GM12878 (cell line): ENCODE measurements at regions not wholly inside any gene's neighbourhood (a gene's known extent, or its start where the extent isn't known, plus 50 kb on each side); places are given as distances from the start of the nearest gene placed in this dataset.

ENCODE experiments used
- CEBPB ChIP-seq, 2 experiments: fragments of 150-350 bp in 1 of 2; IDR thresholded peaks; 2 replicates each; pipeline ENCODE4 v1.6.1; 2012 to 2014; ENCODE audit warnings: low read depth in 2 of 2, low read length in 2 of 2, borderline replicate concordance in 1 of 2, inconsistent platforms in 1 of 2
- CTCF ChIP-seq, 3 experiments: IDR thresholded peaks in 2 of 3; conservative IDR thresholded peaks in 1 of 3; 2 replicates each; pipeline ENCODE4 v1.5.1; 2011; ENCODE audit warnings: low read depth in 3 of 3, low read length in 3 of 3, mild to moderate bottlenecking in 3 of 3, control low read depth in 2 of 3, moderate library complexity in 2 of 3, inconsistent platforms in 1 of 3, mixed read lengths in 1 of 3; ENCODE audit not compliant: control insufficient read depth in 2 of 3, insufficient read depth in 1 of 3; ENCODE audit errors: extremely low read depth in 1 of 3
- EED ChIP-seq: sonication (generic); IDR thresholded peaks from 2 replicates; pipeline ENCODE4 v1.6.1; 2016; ENCODE audit warnings: antibody characterized with exemption, low read depth
- EP300 ChIP-seq, 2 experiments: fragments of 150-350 bp in 1 of 2; IDR thresholded peaks; 2 replicates each; pipeline ENCODE4 v1.6.1; 2011 to 2012; ENCODE audit warnings: low read depth in 2 of 2, low read length in 2 of 2, borderline replicate concordance in 1 of 2, improper control_type of control experiment in 1 of 2, inconsistent platforms in 1 of 2; ENCODE audit not compliant: control insufficient read depth in 1 of 2
- EZH2 ChIP-seq: IDR thresholded peaks from 2 replicates; pipeline ENCODE4 v1.6.1; 2012; ENCODE audit warnings: low read depth, mild to moderate bottlenecking, control low read depth, inconsistent platforms, low read length, borderline replicate concordance; ENCODE audit not compliant: control insufficient read depth
- MYC ChIP-seq: IDR thresholded peaks from 2 replicates; pipeline ENCODE4 v1.6.1; 2011; ENCODE audit warnings: mild to moderate bottlenecking, low read length, moderate library complexity, inconsistent platforms; ENCODE audit not compliant: insufficient read depth, insufficient replicate concordance, insufficient read length, severe bottlenecking
- PKNOX1 ChIP-seq: fragments of 450-650 bp; IDR thresholded peaks from 2 replicates; pipeline ENCODE4 v1.6.1; 2016; ENCODE audit warnings: mild to moderate bottlenecking
- POLR2A ChIP-seq: IDR thresholded peaks from 2 replicates; pipeline ENCODE4 v1.6.1; 2011; ENCODE audit warnings: low read depth, mild to moderate bottlenecking, low read length
- POLR2AphosphoS5 ChIP-seq: IDR thresholded peaks from 2 replicates; pipeline ENCODE4 v1.6.1; 2011; ENCODE audit warnings: mild to moderate bottlenecking, low read length, inconsistent platforms
- RAD21 ChIP-seq: IDR thresholded peaks from 2 replicates; pipeline ENCODE4 v1.6.1; 2011; ENCODE audit warnings: mild to moderate bottlenecking, low read depth, low read length, moderate library complexity; ENCODE audit not compliant: insufficient read depth
- RCOR1 ChIP-seq: conservative IDR thresholded peaks from 2 replicates; pipeline ENCODE4 v1.6.1; 2012; ENCODE audit warnings: low read depth, low read length, improper control_type of control experiment
- REST ChIP-seq: IDR thresholded peaks from 2 replicates; pipeline ENCODE4 v1.6.1; 2012; ENCODE audit warnings: mild to moderate bottlenecking, low read depth, low read length
- SP1 ChIP-seq: IDR thresholded peaks from one replicate; pipeline ENCODE4 v1.6.1; 2011; ENCODE audit warnings: low read depth, low read length

GRCh38 chr2:128491692-128492244, 173.1 kb upstream of the HS6ST1 start:
- TF ChIP-seq PKNOX1 (no peak), POLR2AphosphoS5 (no peak), MYC (no peak), CEBPB (IDR thresholded peaks at IDR 0.05; ENCODE audit: borderline replicate concordance in 1 of 2, low read depth in 2 of 2, low read length in 2 of 2) (no peak), EED (no peak), POLR2A (no peak), EZH2 (no peak), REST (no peak), RAD21 (no peak), CTCF (IDR thresholded peaks at IDR 0.05 in 2 of 3, conservative IDR thresholded peaks at IDR 0.05 in 1 of 3; ENCODE audit: control insufficient read depth in 2 of 3, extremely low read depth in 1 of 3, insufficient read depth in 1 of 3, low read depth in 3 of 3, low read length in 3 of 3) (no peak), RCOR1 (no peak), EP300 (IDR thresholded peaks at IDR 0.05; ENCODE audit: borderline replicate concordance in 1 of 2, control insufficient read depth in 1 of 2, low read depth in 2 of 2, low read length in 2 of 2) (no peak), SP1 (no peak)
